ENCODE measurements at regions not wholly inside any gene's neighbourhood (a gene's known extent, or its start where the extent isn't known, plus 50 kb on each side); places are given as distances from the start of the nearest gene placed in this dataset.

DNA sequence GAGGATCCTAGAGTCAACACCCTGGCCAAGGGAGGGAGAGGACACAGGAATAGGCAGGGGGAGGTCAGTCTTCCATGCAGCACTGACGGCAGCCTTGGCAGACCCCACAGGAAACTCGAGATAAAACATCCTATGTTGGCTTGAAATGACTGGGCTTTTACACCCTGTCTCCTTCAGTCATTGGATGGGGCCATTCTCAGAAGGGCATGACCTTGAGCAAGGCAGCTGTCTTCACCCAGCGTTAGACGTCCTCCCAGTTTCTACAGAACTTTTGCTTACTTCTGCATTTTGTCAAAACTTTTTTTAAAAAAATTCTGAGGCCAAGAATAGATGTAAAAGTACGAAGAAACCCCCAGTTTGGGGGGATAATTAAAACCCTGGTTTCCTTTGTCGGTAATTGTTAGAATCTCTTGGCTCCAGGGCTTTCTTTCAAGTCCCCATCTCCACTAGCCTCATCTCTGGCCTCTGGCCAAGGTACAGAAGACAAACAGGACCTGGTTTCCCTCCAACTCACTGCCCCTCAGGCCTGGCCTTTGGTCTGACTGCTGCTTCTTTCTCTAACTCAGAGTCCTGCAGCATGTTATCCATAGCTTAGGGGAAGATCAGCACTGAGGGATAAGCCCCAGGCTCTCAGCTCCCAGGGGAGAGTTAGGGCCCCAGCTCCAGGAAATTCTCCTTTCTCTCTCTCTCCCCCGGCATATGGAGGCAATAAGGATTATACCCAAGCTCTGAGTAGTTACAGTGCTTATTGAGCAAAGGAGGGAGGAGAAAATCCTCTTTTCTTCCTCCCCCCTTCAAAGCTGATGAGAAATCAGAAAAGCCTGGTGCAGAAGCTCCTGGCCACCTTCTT is 51.6 kb upstream of the KCND3 start:
- TF ChIP-seq, protein P1, sequence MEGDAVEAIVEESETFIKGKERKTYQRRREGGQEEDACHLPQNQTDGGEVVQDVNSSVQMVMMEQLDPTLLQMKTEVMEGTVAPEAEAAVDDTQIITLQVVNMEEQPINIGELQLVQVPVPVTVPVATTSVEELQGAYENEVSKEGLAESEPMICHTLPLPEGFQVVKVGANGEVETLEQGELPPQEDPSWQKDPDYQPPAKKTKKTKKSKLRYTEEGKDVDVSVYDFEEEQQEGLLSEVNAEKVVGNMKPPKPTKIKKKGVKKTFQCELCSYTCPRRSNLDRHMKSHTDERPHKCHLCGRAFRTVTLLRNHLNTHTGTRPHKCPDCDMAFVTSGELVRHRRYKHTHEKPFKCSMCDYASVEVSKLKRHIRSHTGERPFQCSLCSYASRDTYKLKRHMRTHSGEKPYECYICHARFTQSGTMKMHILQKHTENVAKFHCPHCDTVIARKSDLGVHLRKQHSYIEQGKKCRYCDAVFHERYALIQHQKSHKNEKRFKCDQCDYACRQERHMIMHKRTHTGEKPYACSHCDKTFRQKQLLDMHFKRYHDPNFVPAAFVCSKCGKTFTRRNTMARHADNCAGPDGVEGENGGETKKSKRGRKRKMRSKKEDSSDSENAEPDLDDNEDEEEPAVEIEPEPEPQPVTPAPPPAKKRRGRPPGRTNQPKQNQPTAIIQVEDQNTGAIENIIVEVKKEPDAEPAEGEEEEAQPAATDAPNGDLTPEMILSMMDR (IDR thresholded peaks at IDR 0.05) = no peak
- H4K20me1 ChIP-seq (ENCODE audit: insufficient read depth, low read length) = no peaks in the 10 kb centered on the region
- Mint-ChIP-seq H3K27me3 (ENCODE audit: low read depth in 3 of 3) (peaks cover 1 to 5% (median 4%) of the 10 kb centered on the region in 3 donors), H3K9me3 (no peaks in the 10 kb centered on the region), H3K36me3 (no peaks in the 10 kb centered on the region), H3K27ac (no peak overlapping the region), H3K4me3 (no peak overlapping the region), H3K4me1 (no peaks in the 10 kb centered on the region)
- H3K9me3 ChIP-seq (replicated peaks in 1 of 2; ENCODE audit: control insufficient read depth in 1 of 2, insufficient read depth in 1 of 2, low read length in 2 of 2) = no peaks in the 10 kb centered on the region
- no peak overlapping the region for H3K27ac ChIP-seq (ENCODE audit: low read depth in 1 of 2, low read length in 2 of 2)
- no peak overlapping the region for H2AFZ ChIP-seq (ENCODE audit: insufficient read depth, low read depth, low read length, poor library complexity, severe bottlenecking)
- DNase-seq = no peak
- intact Hi-C loops (cut with micrococcal nuclease) = no loop called here
- H3K36me3 ChIP-seq (replicated peaks in 1 of 2; ENCODE audit: control insufficient read depth in 1 of 2, insufficient read depth in 2 of 2, low read length in 2 of 2) = no peaks in the 10 kb centered on the region
- H3K79me2 ChIP-seq (ENCODE audit: insufficient read depth, low read length) = no peaks in the 10 kb centered on the region
- H3K27me3 ChIP-seq (ENCODE audit: control insufficient read depth in 2 of 2, insufficient read depth in 2 of 2, low read length in 2 of 2) = no peaks in the 10 kb centered on the region
- H3K4me1 ChIP-seq (ENCODE audit: control insufficient read depth in 1 of 2, insufficient read depth in 2 of 2, low read length in 2 of 2) = no peaks in the 10 kb centered on the region
- no peak overlapping the region for H3K9ac ChIP-seq (ENCODE audit: insufficient read depth, low read length, poor library complexity, severe bottlenecking)
- 63% methylated on average over 1 of the region's 7 CpGs for WGBS (ENCODE audit: insufficient coverage)
- no peak overlapping the region for H3K4me2 ChIP-seq (replicated peaks; ENCODE audit: extremely low read depth, low read length, poor library complexity, severe bottlenecking)
- no peak overlapping the region for H3K4me3 ChIP-seq (replicated peaks in 1 of 3; ENCODE audit: low read depth in 2 of 3, low read length in 3 of 3)

DNA sequence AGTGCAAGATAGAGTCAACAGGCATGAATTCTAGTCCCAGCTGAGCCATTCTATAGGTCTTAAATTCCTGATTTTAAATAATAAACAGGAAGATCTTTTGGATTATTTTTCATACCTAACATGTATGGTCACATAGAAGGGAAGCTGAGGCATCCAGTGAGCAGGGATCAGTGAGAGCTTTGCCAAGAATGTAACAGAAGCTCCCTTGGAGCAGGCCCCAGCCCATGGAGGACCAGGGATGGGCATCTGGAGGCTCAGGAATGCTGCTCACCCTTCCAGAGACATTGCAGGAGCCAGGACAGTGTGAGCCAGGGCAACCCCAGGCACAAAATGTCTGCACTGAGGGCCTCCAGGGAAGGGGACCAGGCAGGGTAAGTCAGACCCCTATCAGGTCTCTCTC is 54.4 kb upstream of the KCND3 start:
- intact Hi-C loops (cut with micrococcal nuclease) = no loop called here
- no peak overlapping the region for H3K4me3 ChIP-seq (replicated peaks in 1 of 3; ENCODE audit: low read depth in 2 of 3, low read length in 3 of 3)
- no peak overlapping the region for H3K4me2 ChIP-seq (replicated peaks; ENCODE audit: extremely low read depth, low read length, poor library complexity, severe bottlenecking)
- peaks cover 0 to 4% (median 3%) of the 10 kb centered on the region in 3 donors for H3K27me3 Mint-ChIP-seq (ENCODE audit: low read depth in 3 of 3)
- no peaks in the 10 kb centered on the region for H3K4me1 ChIP-seq (ENCODE audit: control insufficient read depth in 1 of 2, insufficient read depth in 2 of 2, low read length in 2 of 2)
- H3K36me3 ChIP-seq (replicated peaks in 1 of 2; ENCODE audit: control insufficient read depth in 1 of 2, insufficient read depth in 2 of 2, low read length in 2 of 2) = no peaks in the 10 kb centered on the region
- no peaks in the 10 kb centered on the region for H3K79me2 ChIP-seq (ENCODE audit: insufficient read depth, low read length)
- H3K27ac Mint-ChIP-seq = no peak overlapping the region
- H3K9me3 Mint-ChIP-seq = no peaks in the 10 kb centered on the region
- H3K36me3 Mint-ChIP-seq = no peaks in the 10 kb centered on the region
- H3K4me3 Mint-ChIP-seq = no peak overlapping the region
- no peaks in the 10 kb centered on the region for H3K4me1 Mint-ChIP-seq
- H3K27me3 ChIP-seq (ENCODE audit: control insufficient read depth in 2 of 2, insufficient read depth in 2 of 2, low read length in 2 of 2) = no peaks in the 10 kb centered on the region
- H2AFZ ChIP-seq (ENCODE audit: insufficient read depth, low read depth, low read length, poor library complexity, severe bottlenecking) = no peak overlapping the region
- TF ChIP-seq, protein P1 (IDR thresholded peaks at IDR 0.05) = no peak
- DNase-seq = no peak
- H3K9ac ChIP-seq (ENCODE audit: insufficient read depth, low read length, poor library complexity, severe bottlenecking) = no peak overlapping the region
- H3K27ac ChIP-seq (ENCODE audit: low read depth in 1 of 2, low read length in 2 of 2) = no peak overlapping the region
- H4K20me1 ChIP-seq (ENCODE audit: insufficient read depth, low read length) = no peaks in the 10 kb centered on the region
- H3K9me3 ChIP-seq (replicated peaks in 1 of 2; ENCODE audit: control insufficient read depth in 1 of 2, insufficient read depth in 1 of 2, low read length in 2 of 2) = no peaks in the 10 kb centered on the region

All from CD14-positive monocyte (primary cell).